ENCODE measurements at regions not wholly inside any gene's neighbourhood (a gene's known extent, or its start where the extent isn't known, plus 50 kb on each side); places are given as distances from the start of the nearest gene placed in this dataset.
"Not testable (repeated sequence)": the region's sequence is repeated elsewhere in the genome, so short reads cannot be mapped to it uniquely, and the experiment has no call there.

- TF ChIP-seq CTCF (IDR thresholded peaks at IDR 0.05; ENCODE audit: low read depth, low read length, missing control alignments) = no peak
These were observed 548.8 kb upstream of the IZUMO3 start for GRCh38 chr9:25094518-25094917.

GRCh38 chr9:25078202-25078601 lies 532.5 kb upstream of the IZUMO3 start:
- in situ Hi-C loops (cut with HindIII; ENCODE audit: low sequenced_read_pairs) = no loop called here
- DNase-seq (ENCODE audit: low read depth) = no peak

More at GRCh38 chr9:25094518-25094917, 548.8 kb upstream of the IZUMO3 start:
- in situ Hi-C loops (cut with HindIII; ENCODE audit: low sequenced_read_pairs) = no loop called here
- no peak for DNase-seq (ENCODE audit: low read depth)
- no peak overlapping the region for H3K4me3 ChIP-seq (ENCODE audit: low read depth, low read length)

GRCh38 chr9:25048098-25048724 lies 502.5 kb upstream of the IZUMO3 start:
- in situ Hi-C loops (cut with HindIII; ENCODE audit: low sequenced_read_pairs) = no loop called here
- no peak for DNase-seq (ENCODE audit: low read depth)
- no peak overlapping the region for H3K4me3 ChIP-seq (ENCODE audit: low read depth, low read length)
- no peak for TF ChIP-seq CTCF (IDR thresholded peaks at IDR 0.05; ENCODE audit: low read depth, low read length, missing control alignments)

More at GRCh38 chr9:25078202-25078601, 532.5 kb upstream of the IZUMO3 start:
- no peak overlapping the region for H3K4me3 ChIP-seq (ENCODE audit: low read depth, low read length)
- no peak for TF ChIP-seq CTCF (IDR thresholded peaks at IDR 0.05; ENCODE audit: low read depth, low read length, missing control alignments)

GRCh38 chr9:25045469-25045868 lies 499.8 kb upstream of the IZUMO3 start:
- DNase-seq (ENCODE audit: low read depth); H3K4me3 ChIP-seq (ENCODE audit: low read depth, low read length); in situ Hi-C loops (cut with HindIII; ENCODE audit: low sequenced_read_pairs): not testable (repeated sequence)

- in situ Hi-C loops (cut with HindIII; ENCODE audit: low sequenced_read_pairs) = no loop called here
- H3K4me3 ChIP-seq (ENCODE audit: low read depth, low read length) = no peak overlapping the region
- TF ChIP-seq CTCF (IDR thresholded peaks at IDR 0.05; ENCODE audit: low read depth, low read length, missing control alignments) = no peak
- DNase-seq (ENCODE audit: low read depth) = no peak
These were observed 484.0 kb upstream of the IZUMO3 start for GRCh38 chr9:25029743-25030142.

GRCh38 chr9:25025686-25026085 lies 480.0 kb upstream of the IZUMO3 start:
- H3K4me3 ChIP-seq (ENCODE audit: low read depth, low read length) = no peak overlapping the region
- no peak for TF ChIP-seq CTCF (IDR thresholded peaks at IDR 0.05; ENCODE audit: low read depth, low read length, missing control alignments)
- in situ Hi-C loops (cut with HindIII; ENCODE audit: low sequenced_read_pairs) = no loop called here
- no peak for DNase-seq (ENCODE audit: low read depth)

GRCh38 chr9:25025156-25025555 lies 479.5 kb upstream of the IZUMO3 start:
- TF ChIP-seq CTCF (IDR thresholded peaks at IDR 0.05; ENCODE audit: low read depth, low read length, missing control alignments) = no peak

More at GRCh38 chr9:25025156-25025555, 479.5 kb upstream of the IZUMO3 start:
- no peak overlapping the region for H3K4me3 ChIP-seq (ENCODE audit: low read depth, low read length)
- in situ Hi-C loops (cut with HindIII; ENCODE audit: low sequenced_read_pairs) = no loop called here
- DNase-seq (ENCODE audit: low read depth) = no peak

Data from astrocyte of the cerebellum (primary cell).